SK-N-SH treated with all-trans-retinoic acid at 6 μM for 48 hours (cell line): ENCODE measurements at regions not wholly inside any gene's neighbourhood (a gene's known extent, or its start where the extent isn't known, plus 50 kb on each side); places are given as distances from the start of the nearest gene placed in this dataset.

Experiments
- GLIS3 ChIP-seq: fragments of 250-450 bp; sonication (Bioruptor Pico); IDR thresholded peaks from 2 replicates; pipeline ENCODE4 v1.5.0; 2020; ENCODE audit warnings: mild to moderate bottlenecking, moderate library complexity
- ISL1 ChIP-seq: fragments of 250-450 bp; sonication (Bioruptor Pico); IDR thresholded peaks from 2 replicates; pipeline ENCODE4 v2.1.2; 2022; ENCODE audit warnings: mild to moderate bottlenecking, moderate library complexity
- RARB ChIP-seq: fragments of 250-450 bp; sonication (Bioruptor Pico); IDR thresholded peaks from 2 replicates; pipeline ENCODE4 v1.8.0; 2021; ENCODE audit warnings: mild to moderate bottlenecking, moderate library complexity
- TSHZ2 ChIP-seq: fragments of 250-450 bp; sonication (Bioruptor Pico); IDR thresholded peaks from 2 replicates; pipeline ENCODE4 v1.5.0; 2020; ENCODE audit warnings: mild to moderate bottlenecking, moderate library complexity
- ZFP3 ChIP-seq: fragments of 250-450 bp; sonication (Bioruptor Pico); IDR thresholded peaks from 2 replicates; pipeline ENCODE4 v1.5.0; 2020; ENCODE audit warnings: mild to moderate bottlenecking, moderate library complexity
- ZFP30 ChIP-seq: fragments of 450-650 bp; formaldehyde crosslinking; IDR thresholded peaks from 2 replicates; pipeline ENCODE4 v1.5.0; 2022; ENCODE audit warnings: mild to moderate bottlenecking, moderate library complexity
- TF ChIP-seq, protein P1 (sequence below): fragments of 250-450 bp; sonication (Bioruptor Pico); IDR thresholded peaks from 2 replicates; pipeline ENCODE4 v1.8.0; 2021; ENCODE audit warnings: low read depth, mild to moderate bottlenecking, moderate library complexity, borderline replicate concordance
- TF ChIP-seq, protein P2 (sequence below): fragments of 250-450 bp; sonication (Bioruptor Pico); IDR thresholded peaks from 2 replicates; pipeline ENCODE4 v1.5.1; 2021; ENCODE audit warnings: mild to moderate bottlenecking, moderate library complexity

- TF ChIP-seq ISL1 (no peak), RARB (CRISPR knock-in tag) (no peak), ZFP30 (CRISPR knock-in tag) (no peak), ZFP3 (CRISPR knock-in tag) (no peak), GLIS3 (CRISPR knock-in tag) (no peak), TSHZ2 (no peak)
- TF ChIP-seq, protein P1, sequence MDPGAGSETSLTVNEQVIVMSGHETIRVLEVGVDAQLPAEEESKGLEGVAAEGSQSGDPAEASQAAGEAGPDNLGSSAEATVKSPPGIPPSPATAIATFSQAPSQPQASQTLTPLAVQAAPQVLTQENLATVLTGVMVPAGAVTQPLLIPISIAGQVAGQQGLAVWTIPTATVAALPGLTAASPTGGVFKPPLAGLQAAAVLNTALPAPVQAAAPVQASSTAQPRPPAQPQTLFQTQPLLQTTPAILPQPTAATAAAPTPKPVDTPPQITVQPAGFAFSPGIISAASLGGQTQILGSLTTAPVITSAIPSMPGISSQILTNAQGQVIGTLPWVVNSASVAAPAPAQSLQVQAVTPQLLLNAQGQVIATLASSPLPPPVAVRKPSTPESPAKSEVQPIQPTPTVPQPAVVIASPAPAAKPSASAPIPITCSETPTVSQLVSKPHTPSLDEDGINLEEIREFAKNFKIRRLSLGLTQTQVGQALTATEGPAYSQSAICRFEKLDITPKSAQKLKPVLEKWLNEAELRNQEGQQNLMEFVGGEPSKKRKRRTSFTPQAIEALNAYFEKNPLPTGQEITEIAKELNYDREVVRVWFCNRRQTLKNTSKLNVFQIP (CRISPR knock-in tag), result no peak
- TF ChIP-seq, protein P2, sequence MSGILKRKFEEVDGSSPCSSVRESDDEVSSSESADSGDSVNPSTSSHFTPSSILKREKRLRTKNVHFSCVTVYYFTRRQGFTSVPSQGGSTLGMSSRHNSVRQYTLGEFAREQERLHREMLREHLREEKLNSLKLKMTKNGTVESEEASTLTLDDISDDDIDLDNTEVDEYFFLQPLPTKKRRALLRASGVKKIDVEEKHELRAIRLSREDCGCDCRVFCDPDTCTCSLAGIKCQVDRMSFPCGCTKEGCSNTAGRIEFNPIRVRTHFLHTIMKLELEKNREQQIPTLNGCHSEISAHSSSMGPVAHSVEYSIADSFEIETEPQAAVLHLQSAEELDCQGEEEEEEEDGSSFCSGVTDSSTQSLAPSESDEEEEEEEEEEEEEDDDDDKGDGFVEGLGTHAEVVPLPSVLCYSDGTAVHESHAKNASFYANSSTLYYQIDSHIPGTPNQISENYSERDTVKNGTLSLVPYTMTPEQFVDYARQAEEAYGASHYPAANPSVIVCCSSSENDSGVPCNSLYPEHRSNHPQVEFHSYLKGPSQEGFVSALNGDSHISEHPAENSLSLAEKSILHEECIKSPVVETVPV (CRISPR knock-in tag), result no peak
Measured at GRCh38 chr16:17019366-17019765, 451.4 kb downstream of the XYLT1 start.
